C4-2B (cell line): ENCODE measurements at regions not wholly inside any gene's neighbourhood (a gene's known extent, or its start where the extent isn't known, plus 50 kb on each side); places are given as distances from the start of the nearest gene placed in this dataset.
A peak's percentile ranks its signal among the peaks of the same experiment; 100 is the strongest.
"Not testable (repeated sequence)": the region's sequence is repeated elsewhere in the genome, so short reads cannot be mapped to it uniquely, and the experiment has no call there.

ENCODE experiments used
- CTCF ChIP-seq: fragments of 450-650 bp; conservative IDR thresholded peaks from 2 replicates; pipeline ENCODE4 v1.5.1; 2017; ENCODE audit warnings: mild to moderate bottlenecking
- ZFX ChIP-seq: fragments of 450-650 bp; IDR thresholded peaks from 2 replicates; pipeline ENCODE4 v1.6.1; 2017

- peak; percentile 19 for TF ChIP-seq CTCF
- not testable (repeated sequence) for TF ChIP-seq ZFX
Measured at GRCh38 chr2:138386191-138386590, 115.4 kb upstream of the SPOPL start.
